DND-41 (cell line): ENCODE measurements at regions not wholly inside any gene's neighbourhood (a gene's known extent, or its start where the extent isn't known, plus 50 kb on each side); places are given as distances from the start of the nearest gene placed in this dataset.

ENCODE experiments used
- EZH2 ChIP-seq: IDR thresholded peaks from 3 replicates; pipeline ENCODE4 v1.6.1; 2012; ENCODE audit warnings: borderline replicate concordance, low read depth, mild to moderate bottlenecking, moderate library complexity, low read length, inconsistent platforms; ENCODE audit not compliant: severe bottlenecking
- TF ChIP-seq, protein P1 (sequence below): IDR thresholded peaks from 2 replicates; pipeline ENCODE4 v1.5.1; 2012; ENCODE audit warnings: borderline replicate concordance, low read length, moderate library complexity, mild to moderate bottlenecking; ENCODE audit not compliant: poor library complexity, severe bottlenecking; ENCODE audit errors: extremely low read depth

GRCh38 chr12:19572920-19573558, 133.7 kb downstream of the AEBP2 start:
- TF ChIP-seq EZH2: no peak
- TF ChIP-seq, protein P1, sequence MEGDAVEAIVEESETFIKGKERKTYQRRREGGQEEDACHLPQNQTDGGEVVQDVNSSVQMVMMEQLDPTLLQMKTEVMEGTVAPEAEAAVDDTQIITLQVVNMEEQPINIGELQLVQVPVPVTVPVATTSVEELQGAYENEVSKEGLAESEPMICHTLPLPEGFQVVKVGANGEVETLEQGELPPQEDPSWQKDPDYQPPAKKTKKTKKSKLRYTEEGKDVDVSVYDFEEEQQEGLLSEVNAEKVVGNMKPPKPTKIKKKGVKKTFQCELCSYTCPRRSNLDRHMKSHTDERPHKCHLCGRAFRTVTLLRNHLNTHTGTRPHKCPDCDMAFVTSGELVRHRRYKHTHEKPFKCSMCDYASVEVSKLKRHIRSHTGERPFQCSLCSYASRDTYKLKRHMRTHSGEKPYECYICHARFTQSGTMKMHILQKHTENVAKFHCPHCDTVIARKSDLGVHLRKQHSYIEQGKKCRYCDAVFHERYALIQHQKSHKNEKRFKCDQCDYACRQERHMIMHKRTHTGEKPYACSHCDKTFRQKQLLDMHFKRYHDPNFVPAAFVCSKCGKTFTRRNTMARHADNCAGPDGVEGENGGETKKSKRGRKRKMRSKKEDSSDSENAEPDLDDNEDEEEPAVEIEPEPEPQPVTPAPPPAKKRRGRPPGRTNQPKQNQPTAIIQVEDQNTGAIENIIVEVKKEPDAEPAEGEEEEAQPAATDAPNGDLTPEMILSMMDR: peak; percentile 77
